T-helper 2 cell treated with Interferon-gamma antibody and Interleukin-4, amounts not matched to agents 5 μg/mL and 100 μg/mL, for 36 hours (primary cell): ENCODE measurements at regions not wholly inside any gene's neighbourhood (a gene's known extent, or its start where the extent isn't known, plus 50 kb on each side); places are given as distances from the start of the nearest gene placed in this dataset.
"Not testable (repeated sequence)": the region's sequence is repeated elsewhere in the genome, so short reads cannot be mapped to it uniquely, and the experiment has no call there.

Experiments used
- DNase-seq: peaks from one replicate; pipeline ENCODE4 v3.0.0; 2021; ENCODE audit warnings: low spot score
- H3K27ac Mint-ChIP-seq: one replicate; pipeline ENCODE4 v1.8.0; 2021; ENCODE audit warnings: mild to moderate bottlenecking, mixed read lengths
- H3K27me3 Mint-ChIP-seq: one replicate; pipeline ENCODE4 v1.8.0; 2021; ENCODE audit warnings: low read depth, mixed read lengths
- H3K36me3 Mint-ChIP-seq: one replicate; pipeline ENCODE4 v1.8.0; 2021; ENCODE audit warnings: low read depth, mixed read lengths
- H3K4me1 Mint-ChIP-seq: one replicate; pipeline ENCODE4 v1.8.0; 2021; ENCODE audit warnings: low read depth, mixed read lengths
- H3K4me3 Mint-ChIP-seq: one replicate; pipeline ENCODE4 v1.8.0; 2022; ENCODE audit warnings: mild to moderate bottlenecking, moderate library complexity, mixed read lengths
- H3K9me3 Mint-ChIP-seq: one replicate; pipeline ENCODE4 v1.8.0; 2021; ENCODE audit warnings: mixed read lengths

- not testable (repeated sequence) for H3K4me3 Mint-ChIP-seq, DNase-seq, H3K36me3 Mint-ChIP-seq, H3K27me3 Mint-ChIP-seq, H3K4me1 Mint-ChIP-seq, H3K27ac Mint-ChIP-seq, H3K9me3 Mint-ChIP-seq
Measured at GRCh38 chr5:101316401-101316800, 413.3 kb upstream of the ST8SIA4 start.

- no peaks in the 10 kb centered on the region for H3K27me3 Mint-ChIP-seq
- no peak overlapping the region for H3K4me3 Mint-ChIP-seq
- no peak for DNase-seq
Measured at GRCh38 chr5:101306391-101307137, 403.5 kb upstream of the ST8SIA4 start.

DNA sequence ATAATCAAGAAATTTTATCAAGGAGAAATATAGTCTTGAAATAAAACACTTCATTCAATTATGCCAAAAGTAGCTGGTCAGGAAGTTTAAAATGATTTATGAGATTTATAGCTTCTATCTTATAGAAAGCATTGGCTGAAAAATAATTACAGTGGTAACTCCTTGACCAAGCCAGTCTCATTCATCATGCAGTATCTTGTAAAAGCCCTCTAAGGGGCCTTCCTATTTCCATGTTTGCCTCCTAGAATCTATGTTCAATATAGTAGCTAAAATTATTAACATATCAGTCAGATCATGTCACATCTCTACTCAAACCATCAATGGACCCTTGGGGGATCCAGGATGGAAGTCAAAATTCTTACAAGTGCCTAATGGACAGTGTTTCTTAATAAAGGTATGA is 393.4 kb upstream of the ST8SIA4 start:
- Mint-ChIP-seq H3K4me3 (no peak overlapping the region), H3K36me3 (no peaks in the 10 kb centered on the region), H3K27ac (no peak overlapping the region), H3K27me3 (no peaks in the 10 kb centered on the region), H3K4me1 (no peaks in the 10 kb centered on the region), H3K9me3 (no peaks in the 10 kb centered on the region)
- no peak for DNase-seq

More at GRCh38 chr5:101306391-101307137, 403.5 kb upstream of the ST8SIA4 start:
- Mint-ChIP-seq H3K27ac (no peak overlapping the region), H3K36me3 (no peaks in the 10 kb centered on the region), H3K9me3 (no peaks in the 10 kb centered on the region), H3K4me1 (no peaks in the 10 kb centered on the region)

- no peak for DNase-seq
- no peaks in the 10 kb centered on the region for H3K4me1 Mint-ChIP-seq
- H3K9me3 Mint-ChIP-seq = no peaks in the 10 kb centered on the region
- no peaks in the 10 kb centered on the region for H3K27me3 Mint-ChIP-seq
- no peaks in the 10 kb centered on the region for H3K36me3 Mint-ChIP-seq
- no peak overlapping the region for H3K27ac Mint-ChIP-seq
- H3K4me3 Mint-ChIP-seq = no peak overlapping the region
Measured at GRCh38 chr5:101292199-101292598, 389.1 kb upstream of the ST8SIA4 start.

DNA sequence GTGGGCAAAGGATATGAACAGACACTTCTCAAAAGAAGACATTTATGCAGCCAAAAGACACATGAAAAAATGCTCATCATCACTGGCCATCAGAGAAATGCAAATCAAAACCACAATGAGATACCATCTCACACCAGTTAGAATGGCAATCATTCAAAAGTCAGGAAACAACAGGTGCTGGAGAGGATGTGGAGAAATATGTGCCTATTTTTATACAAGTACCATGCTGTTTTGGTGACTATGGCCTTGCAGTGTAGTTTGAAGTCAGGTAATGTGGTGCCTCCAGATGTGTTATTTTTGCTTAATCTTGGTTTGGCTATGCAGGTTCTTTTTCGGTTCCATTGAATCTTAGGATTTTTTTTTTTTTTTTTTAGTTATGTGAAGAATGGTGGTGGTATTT is 387.7 kb upstream of the ST8SIA4 start:
- H3K4me3 Mint-ChIP-seq, H3K4me1 Mint-ChIP-seq, H3K27ac Mint-ChIP-seq, H3K27me3 Mint-ChIP-seq, H3K9me3 Mint-ChIP-seq, H3K36me3 Mint-ChIP-seq, DNase-seq: not testable (repeated sequence)

DNA sequence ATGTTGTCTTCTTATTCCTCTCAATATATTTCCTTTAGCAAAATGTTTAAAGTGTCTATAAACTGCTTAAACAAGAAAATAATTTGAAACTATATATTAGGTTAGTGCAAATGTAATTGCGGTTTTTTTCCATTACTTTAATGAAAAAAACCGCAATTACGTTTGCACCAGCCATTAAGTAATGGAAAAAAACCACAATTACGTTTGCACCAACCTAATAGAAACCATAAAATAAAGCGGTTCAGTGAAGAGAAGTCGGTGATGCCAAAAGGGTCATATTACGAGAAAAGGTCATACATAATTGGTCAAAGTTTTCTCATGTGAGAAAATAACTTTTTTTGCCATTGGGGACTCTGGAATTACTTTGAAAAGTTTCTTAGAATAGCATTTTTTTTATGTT is 385.6 kb upstream of the ST8SIA4 start:
- DNase-seq = no peak
- Mint-ChIP-seq H3K4me3 (no peak overlapping the region), H3K36me3 (no peaks in the 10 kb centered on the region), H3K9me3 (no peaks in the 10 kb centered on the region), H3K4me1 (no peaks in the 10 kb centered on the region), H3K27ac (no peak overlapping the region), H3K27me3 (no peaks in the 10 kb centered on the region)

DNA sequence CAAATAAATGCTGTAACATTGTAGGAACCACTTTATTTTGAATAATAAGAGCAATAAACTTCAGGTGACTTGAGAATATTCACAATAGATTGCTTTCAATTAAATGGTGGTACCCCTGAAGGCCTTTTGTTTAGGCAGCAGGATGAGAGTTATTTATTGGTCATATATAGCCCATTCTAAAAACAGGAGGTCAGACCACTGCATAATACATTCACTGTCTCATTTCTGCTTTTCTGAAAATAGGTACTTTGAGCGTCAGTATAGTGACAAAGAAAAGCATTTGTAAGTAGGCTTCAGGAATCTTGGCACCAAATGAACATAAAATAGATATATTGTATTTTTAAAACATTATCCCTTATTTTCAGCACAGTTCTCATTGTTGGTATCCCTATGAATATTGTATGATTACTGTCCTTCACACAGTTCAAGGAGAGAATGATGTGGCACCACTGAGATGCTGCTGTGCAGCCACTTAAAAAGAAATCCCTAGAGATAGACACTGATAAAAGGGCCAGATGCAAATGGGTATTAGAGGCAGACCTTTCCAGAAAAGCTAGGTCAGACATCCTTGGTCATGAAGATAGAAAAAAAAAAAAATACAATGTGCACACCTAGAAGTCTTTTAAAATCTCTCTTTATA is 381.8 kb upstream of the ST8SIA4 start:
- Mint-ChIP-seq H3K4me1 (no peaks in the 10 kb centered on the region), H3K27me3 (no peaks in the 10 kb centered on the region), H3K27ac (no peak overlapping the region), H3K36me3 (no peaks in the 10 kb centered on the region), H3K4me3 (no peak overlapping the region), H3K9me3 (no peaks in the 10 kb centered on the region)
- DNase-seq = no peak

DNA sequence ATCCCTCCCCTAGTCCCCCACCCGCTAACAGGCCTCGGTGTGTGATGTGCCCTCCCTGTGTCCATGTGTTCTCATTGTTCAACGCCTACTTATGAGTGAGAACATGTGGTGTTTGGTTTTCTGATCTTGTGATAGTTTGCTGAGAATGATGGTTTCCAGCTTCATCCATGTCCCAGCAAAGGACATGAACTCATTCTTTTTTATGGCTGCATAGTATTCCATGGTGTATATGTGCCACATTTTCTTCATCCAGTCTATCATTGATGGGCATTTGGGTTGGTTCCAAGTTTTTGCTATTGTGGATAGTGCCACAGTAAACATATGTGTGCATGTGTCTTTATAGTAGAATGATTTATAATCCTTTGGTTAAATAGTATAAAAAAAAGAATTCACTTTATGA is 380.9 kb upstream of the ST8SIA4 start:
- H3K4me1 Mint-ChIP-seq, H3K27me3 Mint-ChIP-seq, H3K27ac Mint-ChIP-seq, DNase-seq, H3K9me3 Mint-ChIP-seq, H3K36me3 Mint-ChIP-seq, H3K4me3 Mint-ChIP-seq: not testable (repeated sequence)

GRCh38 chr5:101278917-101279316 is 375.8 kb upstream of the ST8SIA4 start:
- Mint-ChIP-seq H3K9me3 (no peaks in the 10 kb centered on the region), H3K4me1 (no peaks in the 10 kb centered on the region), H3K4me3 (no peak overlapping the region), H3K27ac (no peak overlapping the region), H3K27me3 (peaks cover 2% of the 10 kb centered on the region), H3K36me3 (no peaks in the 10 kb centered on the region)
- DNase-seq = no peak

GRCh38 chr5:101278011-101278687 is 375.1 kb upstream of the ST8SIA4 start:
- Mint-ChIP-seq H3K27me3 (peaks cover 2% of the 10 kb centered on the region), H3K4me1 (no peaks in the 10 kb centered on the region), H3K4me3 (no peak overlapping the region), H3K9me3 (no peaks in the 10 kb centered on the region), H3K36me3 (no peaks in the 10 kb centered on the region), H3K27ac (no peak overlapping the region)
- no peak for DNase-seq

DNA sequence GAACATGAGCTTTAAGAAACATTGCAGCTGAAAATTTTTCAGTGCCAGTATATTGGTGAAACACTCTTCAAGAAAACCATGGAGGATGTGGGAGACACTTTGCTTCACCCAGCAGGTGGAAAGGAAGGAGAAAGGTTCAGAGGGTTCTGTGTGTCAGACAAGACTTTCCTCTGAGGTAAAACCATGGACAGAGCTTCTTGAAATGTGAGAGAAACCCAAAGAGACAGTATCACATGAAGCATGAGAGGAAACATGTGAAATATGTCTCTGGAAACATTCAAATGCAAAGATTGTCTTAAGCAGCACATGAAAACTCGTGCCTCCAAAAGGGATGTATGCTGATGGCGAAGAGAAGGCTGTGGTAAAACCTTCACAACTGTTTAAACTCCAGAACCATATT is 368.9 kb upstream of the ST8SIA4 start:
- H3K9me3 Mint-ChIP-seq = no peaks in the 10 kb centered on the region
- H3K4me3 Mint-ChIP-seq = no peak overlapping the region
- no peaks in the 10 kb centered on the region for H3K4me1 Mint-ChIP-seq
- peaks cover 2% of the 10 kb centered on the region for H3K27me3 Mint-ChIP-seq
- H3K27ac Mint-ChIP-seq = no peak overlapping the region
- no peak for DNase-seq
- H3K36me3 Mint-ChIP-seq = no peaks in the 10 kb centered on the region

DNA sequence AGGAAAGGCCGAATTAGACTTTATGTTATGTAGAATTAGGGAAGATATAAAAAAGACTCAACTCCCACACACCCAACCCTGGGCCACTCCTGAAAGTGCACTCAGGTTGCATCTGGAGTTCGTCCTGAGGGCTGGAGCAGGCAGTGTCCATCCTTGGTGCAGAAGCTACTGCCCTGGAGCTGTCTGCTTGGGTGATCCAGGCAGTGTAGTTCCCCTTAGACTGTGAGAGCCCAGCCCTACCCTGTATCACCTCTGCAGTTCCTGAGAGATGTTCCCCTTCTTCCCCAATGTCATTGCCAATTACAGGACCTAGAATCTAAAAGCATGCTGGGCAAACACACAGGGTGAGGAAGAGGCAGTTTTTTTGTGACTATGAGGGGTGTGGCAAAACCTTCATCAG is 368.3 kb upstream of the ST8SIA4 start:
- H3K9me3 Mint-ChIP-seq = no peaks in the 10 kb centered on the region
- H3K4me3 Mint-ChIP-seq = no peak overlapping the region
- H3K27me3 Mint-ChIP-seq = peaks cover 2% of the 10 kb centered on the region
- no peaks in the 10 kb centered on the region for H3K4me1 Mint-ChIP-seq
- H3K36me3 Mint-ChIP-seq = no peaks in the 10 kb centered on the region
- no peak for DNase-seq
- H3K27ac Mint-ChIP-seq = no peak overlapping the region

- H3K36me3 Mint-ChIP-seq = no peaks in the 10 kb centered on the region
- no peak overlapping the region for H3K4me3 Mint-ChIP-seq
- H3K27ac Mint-ChIP-seq = no peak overlapping the region
- no peaks in the 10 kb centered on the region for H3K9me3 Mint-ChIP-seq
- no peaks in the 10 kb centered on the region for H3K27me3 Mint-ChIP-seq
- no peaks in the 10 kb centered on the region for H3K4me1 Mint-ChIP-seq
- DNase-seq = no peak
Measured at GRCh38 chr5:101260857-101261256, 357.8 kb upstream of the ST8SIA4 start.

GRCh38 chr5:101253096-101253495 is 350.0 kb upstream of the ST8SIA4 start:
- Mint-ChIP-seq H3K27ac (no peak overlapping the region), H3K4me3 (no peak overlapping the region), H3K27me3 (no peaks in the 10 kb centered on the region), H3K9me3 (no peaks in the 10 kb centered on the region), H3K36me3 (no peaks in the 10 kb centered on the region), H3K4me1 (no peaks in the 10 kb centered on the region)
- no peak for DNase-seq
